ENCODE measurements at regions not wholly inside any gene's neighbourhood (a gene's known extent, or its start where the extent isn't known, plus 50 kb on each side); places are given as distances from the start of the nearest gene placed in this dataset.

- H3K9me3 ChIP-seq (ENCODE audit: control insufficient read depth, insufficient read depth, low read depth, low read length), result peaks cover 32% of the 10 kb centered on the region
Observed at GRCh38 chr9:20269620-20270019, 352.7 kb downstream of the MLLT3 start.

GRCh38 chr9:20264896-20265295 is 357.4 kb downstream of the MLLT3 start:
- Histone ChIP-seq H3K9me3 (ENCODE audit: control insufficient read depth, insufficient read depth, low read depth, low read length) (peaks cover 28% of the 10 kb centered on the region), H3K4me1 (ENCODE audit: control insufficient read depth, insufficient read depth, low read length) (no peaks in the 10 kb centered on the region), H3K36me3 (ENCODE audit: control insufficient read depth, insufficient read depth, low read length) (no peaks in the 10 kb centered on the region), H3K27me3 (ENCODE audit: control insufficient read depth, insufficient read depth, low read length) (no peaks in the 10 kb centered on the region), H3K27ac (ENCODE audit: low read depth, low read length) (no peak overlapping the region), H3K9ac (ENCODE audit: low read length) (no peak overlapping the region), H3K4me3 (ENCODE audit: low read depth, low read length) (no peak overlapping the region)

More at GRCh38 chr9:20269620-20270019, 352.7 kb downstream of the MLLT3 start:
- Histone ChIP-seq H3K4me3 (ENCODE audit: low read depth, low read length) (no peak overlapping the region), H3K36me3 (ENCODE audit: control insufficient read depth, insufficient read depth, low read length) (no peaks in the 10 kb centered on the region), H3K27me3 (ENCODE audit: control insufficient read depth, insufficient read depth, low read length) (no peaks in the 10 kb centered on the region), H3K27ac (ENCODE audit: low read depth, low read length) (no peak overlapping the region), H3K9ac (ENCODE audit: low read length) (no peak overlapping the region), H3K4me1 (ENCODE audit: control insufficient read depth, insufficient read depth, low read length) (no peaks in the 10 kb centered on the region)

- H3K9ac ChIP-seq (ENCODE audit: low read length), result no peak overlapping the region
- no peaks in the 10 kb centered on the region for H3K36me3 ChIP-seq (ENCODE audit: control insufficient read depth, insufficient read depth, low read length)
- no peak overlapping the region for H3K27ac ChIP-seq (ENCODE audit: low read depth, low read length)
- H3K4me1 ChIP-seq (ENCODE audit: control insufficient read depth, insufficient read depth, low read length), result no peaks in the 10 kb centered on the region
- no peak overlapping the region for H3K4me3 ChIP-seq (ENCODE audit: low read depth, low read length)
- H3K9me3 ChIP-seq (ENCODE audit: control insufficient read depth, insufficient read depth, low read depth, low read length), result peaks cover 24% of the 10 kb centered on the region; the same call in 1 of the 2 replicates
- no peaks in the 10 kb centered on the region for H3K27me3 ChIP-seq (ENCODE audit: control insufficient read depth, insufficient read depth, low read length)
Observed at GRCh38 chr9:20262611-20263010, 359.7 kb downstream of the MLLT3 start.

DNA sequence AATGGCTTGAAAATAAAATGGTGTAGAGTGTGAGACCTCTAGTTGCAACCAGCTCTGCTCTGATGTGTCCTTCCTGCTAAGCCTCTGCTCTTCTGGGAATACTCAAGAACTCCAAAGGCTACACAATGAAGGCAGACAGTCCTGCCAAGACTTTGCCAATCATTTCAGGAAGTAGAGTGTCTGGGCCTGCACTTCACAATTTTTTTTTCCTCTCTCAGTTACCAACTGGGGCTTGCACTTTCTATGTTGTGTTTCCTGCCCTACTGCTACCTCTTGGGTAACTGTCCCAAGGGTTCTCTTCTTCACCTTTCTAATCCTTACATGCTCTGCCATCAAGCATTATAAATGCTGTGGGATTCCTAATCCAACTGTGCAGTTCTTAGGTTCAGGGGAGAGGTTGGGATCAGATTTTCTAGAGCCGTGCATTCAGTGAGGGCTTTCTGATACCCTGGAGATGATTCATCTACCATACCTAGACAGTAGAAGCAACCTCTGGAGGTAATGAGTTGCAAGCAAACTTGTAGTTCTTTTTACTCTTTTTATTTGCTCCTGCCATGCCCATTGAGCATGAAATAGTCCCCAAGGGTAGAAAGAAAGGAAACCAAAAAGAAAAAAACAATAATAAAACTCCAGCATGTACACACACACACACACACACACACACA is 365.9 kb downstream of the MLLT3 start:
- no peak overlapping the region for H3K27ac ChIP-seq (ENCODE audit: low read depth, low read length)
- no peaks in the 10 kb centered on the region for H3K4me1 ChIP-seq (ENCODE audit: control insufficient read depth, insufficient read depth, low read length)
- H3K9me3 ChIP-seq (ENCODE audit: control insufficient read depth, insufficient read depth, low read depth, low read length), result no peaks in the 10 kb centered on the region
- no peak overlapping the region for H3K9ac ChIP-seq (ENCODE audit: low read length)
- H3K4me3 ChIP-seq (ENCODE audit: low read depth, low read length), result no peak overlapping the region
- no peaks in the 10 kb centered on the region for H3K36me3 ChIP-seq (ENCODE audit: control insufficient read depth, insufficient read depth, low read length)
- no peaks in the 10 kb centered on the region for H3K27me3 ChIP-seq (ENCODE audit: control insufficient read depth, insufficient read depth, low read length)

- Histone ChIP-seq H3K27ac (ENCODE audit: low read depth, low read length) (no peak overlapping the region), H3K9ac (ENCODE audit: low read length) (no peak overlapping the region), H3K36me3 (ENCODE audit: control insufficient read depth, insufficient read depth, low read length) (no peaks in the 10 kb centered on the region), H3K27me3 (ENCODE audit: control insufficient read depth, insufficient read depth, low read length) (no peaks in the 10 kb centered on the region), H3K9me3 (ENCODE audit: control insufficient read depth, insufficient read depth, low read depth, low read length) (no peaks in the 10 kb centered on the region), H3K4me3 (ENCODE audit: low read depth, low read length) (no peak overlapping the region), H3K4me1 (ENCODE audit: control insufficient read depth, insufficient read depth, low read length) (no peaks in the 10 kb centered on the region)
Observed at GRCh38 chr9:20255052-20255451, 367.2 kb downstream of the MLLT3 start.

DNA sequence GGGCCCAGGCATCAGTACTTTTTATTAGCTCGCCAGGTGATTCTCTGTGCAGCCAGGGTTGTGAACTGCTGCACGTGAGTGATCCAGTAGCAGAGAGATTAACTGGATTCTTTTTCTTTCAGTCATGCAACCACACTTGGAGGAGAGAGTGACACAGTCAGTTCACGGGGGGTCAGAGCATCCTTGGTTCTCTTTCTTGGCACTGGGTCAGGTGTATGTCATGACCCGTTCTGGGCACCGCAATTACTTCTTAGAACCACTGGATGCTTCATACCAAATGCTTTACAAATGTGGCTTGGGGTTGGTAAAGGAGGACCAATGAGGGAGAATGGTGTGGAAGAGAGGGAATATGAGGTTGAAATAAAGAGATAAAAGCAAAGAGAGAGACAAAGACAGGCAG is 368.7 kb downstream of the MLLT3 start:
- H3K36me3 ChIP-seq (ENCODE audit: control insufficient read depth, insufficient read depth, low read length), result no peaks in the 10 kb centered on the region
- H3K4me1 ChIP-seq (ENCODE audit: control insufficient read depth, insufficient read depth, low read length), result no peaks in the 10 kb centered on the region
- no peaks in the 10 kb centered on the region for H3K9me3 ChIP-seq (ENCODE audit: control insufficient read depth, insufficient read depth, low read depth, low read length)
- no peaks in the 10 kb centered on the region for H3K27me3 ChIP-seq (ENCODE audit: control insufficient read depth, insufficient read depth, low read length)
- H3K9ac ChIP-seq (ENCODE audit: low read length), result no peak overlapping the region
- no peak overlapping the region for H3K4me3 ChIP-seq (ENCODE audit: low read depth, low read length)
- no peak overlapping the region for H3K27ac ChIP-seq (ENCODE audit: low read depth, low read length)

- H3K9me3 ChIP-seq (ENCODE audit: control insufficient read depth, insufficient read depth, low read depth, low read length), result no peaks in the 10 kb centered on the region
- no peaks in the 10 kb centered on the region for H3K27me3 ChIP-seq (ENCODE audit: control insufficient read depth, insufficient read depth, low read length)
- no peak overlapping the region for H3K4me3 ChIP-seq (ENCODE audit: low read depth, low read length)
- no peak overlapping the region for H3K9ac ChIP-seq (ENCODE audit: low read length)
- H3K36me3 ChIP-seq (ENCODE audit: control insufficient read depth, insufficient read depth, low read length), result no peaks in the 10 kb centered on the region
- no peak overlapping the region for H3K27ac ChIP-seq (ENCODE audit: low read depth, low read length)
- no peaks in the 10 kb centered on the region for H3K4me1 ChIP-seq (ENCODE audit: control insufficient read depth, insufficient read depth, low read length)
Observed at GRCh38 chr9:20252778-20253177, 369.5 kb downstream of the MLLT3 start.

GRCh38 chr9:20250791-20251190 is 371.5 kb downstream of the MLLT3 start:
- no peak overlapping the region for H3K27ac ChIP-seq (ENCODE audit: low read depth, low read length)
- H3K27me3 ChIP-seq (ENCODE audit: control insufficient read depth, insufficient read depth, low read length), result no peaks in the 10 kb centered on the region
- no peaks in the 10 kb centered on the region for H3K36me3 ChIP-seq (ENCODE audit: control insufficient read depth, insufficient read depth, low read length)

GRCh38 chr9:20244271-20244670 is 378.0 kb downstream of the MLLT3 start:
- Histone ChIP-seq H3K36me3 (ENCODE audit: control insufficient read depth, insufficient read depth, low read length) (no peaks in the 10 kb centered on the region), H3K4me3 (ENCODE audit: low read depth, low read length) (no peak overlapping the region), H3K9ac (ENCODE audit: low read length) (no peak overlapping the region), H3K9me3 (ENCODE audit: control insufficient read depth, insufficient read depth, low read depth, low read length) (no peaks in the 10 kb centered on the region), H3K27ac (ENCODE audit: low read depth, low read length) (no peak overlapping the region), H3K4me1 (ENCODE audit: control insufficient read depth, insufficient read depth, low read length) (peaks cover 7% of the 10 kb centered on the region), H3K27me3 (ENCODE audit: control insufficient read depth, insufficient read depth, low read length) (no peaks in the 10 kb centered on the region)

More at GRCh38 chr9:20250791-20251190, 371.5 kb downstream of the MLLT3 start:
- Histone ChIP-seq H3K4me1 (ENCODE audit: control insufficient read depth, insufficient read depth, low read length) (no peaks in the 10 kb centered on the region), H3K9me3 (ENCODE audit: control insufficient read depth, insufficient read depth, low read depth, low read length) (no peaks in the 10 kb centered on the region), H3K9ac (ENCODE audit: low read length) (no peak overlapping the region), H3K4me3 (ENCODE audit: low read depth, low read length) (no peak overlapping the region)

- H3K36me3 ChIP-seq (ENCODE audit: control insufficient read depth, insufficient read depth, low read length), result no peaks in the 10 kb centered on the region
- no peak overlapping the region for H3K4me3 ChIP-seq (ENCODE audit: low read depth, low read length)
- H3K27me3 ChIP-seq (ENCODE audit: control insufficient read depth, insufficient read depth, low read length), result no peaks in the 10 kb centered on the region
- H3K27ac ChIP-seq (ENCODE audit: low read depth, low read length), result no peak overlapping the region
- H3K4me1 ChIP-seq (ENCODE audit: control insufficient read depth, insufficient read depth, low read length), result peaks cover 7% of the 10 kb centered on the region
- H3K9ac ChIP-seq (ENCODE audit: low read length), result no peak overlapping the region
- H3K9me3 ChIP-seq (ENCODE audit: control insufficient read depth, insufficient read depth, low read depth, low read length), result no peaks in the 10 kb centered on the region
Observed at GRCh38 chr9:20243841-20244240, 378.5 kb downstream of the MLLT3 start.

DNA sequence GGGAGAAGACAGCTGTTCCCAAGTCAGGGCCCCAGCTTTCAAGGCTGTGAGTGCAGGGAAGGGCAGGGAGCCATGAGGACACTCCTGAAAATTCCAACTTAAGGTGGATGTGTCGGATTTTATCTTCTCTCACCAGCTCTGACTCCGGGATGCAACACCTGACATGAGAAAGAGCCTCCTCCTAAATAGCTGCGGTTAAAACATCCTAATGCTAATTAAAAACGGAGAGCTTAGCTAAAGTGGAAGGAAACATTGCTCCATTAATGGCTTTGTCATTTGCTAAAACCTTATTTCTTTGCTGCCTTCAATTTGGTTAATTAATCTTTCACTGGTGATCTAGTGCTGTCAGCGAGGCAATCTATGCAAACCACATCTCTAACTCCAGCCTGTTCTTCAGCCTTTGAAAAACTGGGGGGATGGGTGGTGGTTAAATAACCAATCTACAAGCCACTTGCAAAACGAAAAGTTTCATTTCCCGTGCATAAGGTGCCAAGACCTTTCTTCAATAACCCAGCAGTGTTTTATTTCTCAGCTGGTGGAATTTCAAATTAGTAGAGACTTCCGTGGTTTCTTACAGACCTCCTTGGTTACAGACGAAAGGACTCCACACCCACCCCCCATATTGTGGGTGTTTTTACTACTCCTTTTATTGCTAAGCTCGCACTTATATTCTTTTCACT is 379.6 kb downstream of the MLLT3 start:
- no peaks in the 10 kb centered on the region for H3K9me3 ChIP-seq (ENCODE audit: control insufficient read depth, insufficient read depth, low read depth, low read length)
- no peak overlapping the region for H3K27ac ChIP-seq (ENCODE audit: low read depth, low read length)
- no peak overlapping the region for H3K4me3 ChIP-seq (ENCODE audit: low read depth, low read length)
- H3K36me3 ChIP-seq (ENCODE audit: control insufficient read depth, insufficient read depth, low read length), result no peaks in the 10 kb centered on the region
- H3K4me1 ChIP-seq (ENCODE audit: control insufficient read depth, insufficient read depth, low read length), result peaks cover 7% of the 10 kb centered on the region
- H3K9ac ChIP-seq (ENCODE audit: low read length), result no peak overlapping the region
- H3K27me3 ChIP-seq (ENCODE audit: control insufficient read depth, insufficient read depth, low read length), result no peaks in the 10 kb centered on the region
